GM12878 (cell line): ENCODE measurements at regions not wholly inside any gene's neighbourhood (a gene's known extent, or its start where the extent isn't known, plus 50 kb on each side); places are given as distances from the start of the nearest gene placed in this dataset.

Experiments used
- ATAC-seq: fragments of 200-7000 bp; cut with Tn5 transposase; 3 replicates; pipeline ENCODE4 v1.9.1; 2020; ENCODE audit warnings: mild to moderate bottlenecking, moderate library complexity
- BruUV-seq: library from RNA; stranded (reverse); fragments of 400-500 nt; replicated peaks from 2 replicates; lab custom pipeline; 2021; lab: Mats Ljungman, UMichigan
- CTCF ChIA-PET: fragments of 300-600 bp; sonication (Branson Sonifier 250); formaldehyde crosslinking; extraction: SDS; loops from one replicate; lab custom pipeline; 2021; ENCODE audit warnings: inconsistent platforms; lab: Yijun Ruan, JAX
- POLR2A ChIA-PET: fragments of 350-600 bp; formaldehyde crosslinking; extraction: SDS; loops from one replicate; lab custom pipeline; 2021; ENCODE audit warnings: inconsistent platforms; lab: Charles Lee
- RAD21 ChIA-PET: fragments of 300-600 bp; sonication (Branson Sonifier 250); formaldehyde crosslinking; loops from one replicate; lab custom pipeline; 2023; ENCODE audit warnings: antibody characterized with exemption; ENCODE audit not compliant: unreplicated experiment; lab: Charles Lee
- SMC1A ChIA-PET: fragments of 300-600 bp; sonication (Branson Sonifier 250); formaldehyde crosslinking; loops from one replicate; lab custom pipeline; 2023; ENCODE audit not compliant: unreplicated experiment, uncharacterized antibody; lab: Charles Lee
- DNase-seq: peaks from one replicate; pipeline ENCODE4 v3.0.0-alpha.2; 2011; ENCODE audit warnings: low read depth, low spot score
- FAIRE-seq: peaks from 3 replicates; lab custom pipeline; 2011; peaks lifted over from hg19 to GRCh38; lab: Jason Lieb, UNC
- H2AFZ ChIP-seq: 2 replicates; pipeline ENCODE4 v1.6.0; 2011; ENCODE audit warnings: low read depth, low read length, control low read depth; ENCODE audit not compliant: control insufficient read depth
- H3K27ac ChIP-seq: 2 replicates; pipeline ENCODE4 v1.5.1; 2011; ENCODE audit warnings: control low read depth; ENCODE audit not compliant: control insufficient read depth, insufficient read depth
- H3K27me3 ChIP-seq, 2 experiments: replicated peaks in 1 of 2; 2 replicates each; pipeline versions ENCODE4 v1.6.0 to v1.6.1; 2011; ENCODE audit warnings: low read length in 1 of 2; ENCODE audit not compliant: control insufficient read depth in 2 of 2, insufficient read depth in 2 of 2
- H3K36me3 ChIP-seq, 2 experiments: 2 replicates each; pipeline ENCODE4 v1.5.1; 2011; ENCODE audit warnings: low read length in 1 of 2; ENCODE audit not compliant: control insufficient read depth in 2 of 2, insufficient read depth in 2 of 2
- H3K4me1 ChIP-seq: 2 replicates; pipeline ENCODE4 v1.6.1; 2011; ENCODE audit warnings: mild to moderate bottlenecking, low read length, moderate library complexity, mixed read lengths; ENCODE audit not compliant: control insufficient read depth, insufficient read depth
- H3K4me2 ChIP-seq: 2 replicates; pipeline ENCODE4 v1.6.0; 2011; ENCODE audit warnings: control low read depth; ENCODE audit not compliant: control insufficient read depth, insufficient read depth
- H3K4me3 ChIP-seq: fragments of 200-600 bp; sonication (generic); 2 replicates; pipeline ENCODE4 v1.5.1; 2016
- H3K79me2 ChIP-seq: 2 replicates; pipeline ENCODE4 v1.6.0; 2011; ENCODE audit warnings: low read length; ENCODE audit not compliant: control insufficient read depth, insufficient read depth
- H3K9ac ChIP-seq: 2 replicates; pipeline ENCODE4 v1.8.0; 2011; ENCODE audit warnings: low read length, control low read depth, mixed read lengths; ENCODE audit not compliant: control insufficient read depth, insufficient read depth
- H3K9me3 ChIP-seq: replicated peaks from 3 replicates; pipeline ENCODE4 v1.5.1; 2011; ENCODE audit warnings: mild to moderate bottlenecking, low read length; ENCODE audit not compliant: control insufficient read depth, insufficient read depth
- H4K20me1 ChIP-seq: 2 replicates; pipeline ENCODE4 v1.6.0; 2011; ENCODE audit not compliant: control insufficient read depth, insufficient read depth
- ASH2L ChIP-seq: fragments of 300-600, 200-600 bp; sonication (generic); IDR thresholded peaks from 2 replicates; pipeline ENCODE4 v1.6.1; 2017; ENCODE audit warnings: low read depth, mild to moderate bottlenecking, borderline replicate concordance
- EED ChIP-seq: sonication (generic); IDR thresholded peaks from 2 replicates; pipeline ENCODE4 v1.6.1; 2016; ENCODE audit warnings: antibody characterized with exemption, low read depth
- ETV6 ChIP-seq, 2 experiments: fragments of 450-650 bp in 1 of 2; IDR thresholded peaks in 1 of 2; conservative IDR thresholded peaks in 1 of 2; 2 replicates each; pipeline ENCODE4 v1.6.1; 2014; ENCODE audit warnings: antibody characterized with exemption in 1 of 2, borderline replicate concordance in 1 of 2, low read depth in 1 of 2, mild to moderate bottlenecking in 1 of 2, moderate library complexity in 1 of 2
- IRF4 ChIP-seq: IDR thresholded peaks from 2 replicates; pipeline ENCODE4 v1.6.1; 2011; ENCODE audit warnings: low read depth, low read length
- MEF2B ChIP-seq: fragments of 450-650 bp; IDR thresholded peaks from 2 replicates; pipeline ENCODE4 v1.6.1; 2018; ENCODE audit warnings: mild to moderate bottlenecking, moderate library complexity; ENCODE audit not compliant: partially characterized antibody, poor library complexity, severe bottlenecking
- NR2C1 ChIP-seq: fragments of 450-650 bp; IDR thresholded peaks from 2 replicates; pipeline ENCODE4 v1.6.1; 2017; ENCODE audit warnings: antibody characterized with exemption, mild to moderate bottlenecking, moderate library complexity
- SKIL ChIP-seq: fragments of 450-650 bp; IDR thresholded peaks from 2 replicates; pipeline ENCODE4 v1.6.1; 2017; ENCODE audit warnings: mild to moderate bottlenecking, low read depth, inconsistent platforms; ENCODE audit not compliant: poor library complexity, severe bottlenecking
- SMARCA5 ChIP-seq: fragments of 450-650 bp; IDR thresholded peaks from 2 replicates; pipeline ENCODE4 v1.6.1; 2017; ENCODE audit warnings: mild to moderate bottlenecking
- ZBTB33 ChIP-seq: fragments of 450-650 bp; IDR thresholded peaks from 2 replicates; pipeline ENCODE4 v1.6.1; 2017; ENCODE audit warnings: mild to moderate bottlenecking
- ZNF622 ChIP-seq: fragments of 450-650 bp; IDR thresholded peaks from 2 replicates; pipeline ENCODE4 v1.6.1; 2017; ENCODE audit warnings: mild to moderate bottlenecking, inconsistent platforms
- WGBS: methylation state at CpG from one replicate; pipeline ENCODE4 v1.1.6; 2016; ENCODE audit warnings: low lambda C conversion rate; ENCODE audit not compliant: insufficient replicate concordance, insufficient coverage; ENCODE audit errors: missing lambda C conversion rate; 5-methylcytosine and 5-hydroxymethylcytosine counted together
- in situ Hi-C: fragments of 300-500 bp; cut with MboI; formaldehyde crosslinking; loops from 9 replicates; pipeline ENCODE4 v1.14.3; 2018; ENCODE audit warnings: mixed read lengths
- intact Hi-C: fragments of 100-400 bp; cut with micrococcal nuclease; formaldehyde crosslinking; loops from one replicate; pipeline ENCODE4 v1.14.2; 2022; ENCODE audit not compliant: unreplicated experiment

- no peak for TF ChIP-seq MEF2B
- TF ChIP-seq, all 136 proteins: peak for 0
- Histone ChIP-seq H3K9me3 (no peaks in the 10 kb centered on the region), H2AFZ (no peak overlapping the region), H3K4me3 (no peak overlapping the region), H3K36me3 (no peaks in the 10 kb centered on the region), H4K20me1 (no peaks in the 10 kb centered on the region), H3K27ac (no peak overlapping the region), H3K4me2 (no peak overlapping the region), H3K4me1 (peaks cover 6% of the 10 kb centered on the region), H3K27me3 (no peaks in the 10 kb centered on the region), H3K9ac (no peak overlapping the region), H3K79me2 (no peaks in the 10 kb centered on the region)
- FAIRE-seq (no peak), DNase-seq (no peak), ATAC-seq (no peak)
- RAD21 ChIA-PET, result no interaction called here
- in situ Hi-C loops (no loop called here), intact Hi-C loops (no loop called here)
- BruUV-seq, result no TSS peak
- 100% methylated on average over 2 of the region's 2 CpGs for WGBS
- CTCF ChIA-PET, result interaction anchor here (0.6 kb wide), 1 partner anchor 107 kb away, joined by 4 read pairs; no protein-coding TSS in a partner anchor
- SMC1A ChIA-PET, result no interaction called here
- POLR2A ChIA-PET, result interaction anchor here (0.6 to 1.0 kb wide), 2 partner anchors 9 to 927 kb away, joined by 3 read pairs; no protein-coding TSS in a partner anchor
Measured at GRCh38 chr6:87763276-87763675, 61.2 kb upstream of the AKIRIN2 start.

GRCh38 chr6:87762116-87762515 is 60.1 kb upstream of the AKIRIN2 start:
- FAIRE-seq (no peak), ATAC-seq (no peak), DNase-seq (no peak)
- Histone ChIP-seq H3K4me3 (no peak overlapping the region), H3K79me2 (no peaks in the 10 kb centered on the region), H2AFZ (no peak overlapping the region), H3K27ac (no peak overlapping the region), H3K9ac (no peak overlapping the region), H3K4me1 (peaks cover 13% of the 10 kb centered on the region), H3K36me3 (no peaks in the 10 kb centered on the region), H3K4me2 (no peak overlapping the region), H3K27me3 (no peaks in the 10 kb centered on the region), H3K9me3 (no peaks in the 10 kb centered on the region), H4K20me1 (no peaks in the 10 kb centered on the region)
- ChIA-PET RAD21 (no interaction called here), POLR2A (no interaction called here), CTCF (no interaction called here), SMC1A (no interaction called here)
- no TSS peak for BruUV-seq
- intact Hi-C loops (no loop called here), in situ Hi-C loops (no loop called here)
- 79% methylated on average over 3 of the region's 3 CpGs for whole genome bisulfite sequencing
- TF ChIP-seq NR2C1, result no peak
- no peak for TF ChIP-seq SMARCA5
- no peak for TF ChIP-seq ETV6 (conservative IDR thresholded peaks at IDR 0.05 in 1 of 2, IDR thresholded peaks at IDR 0.05 in 1 of 2; ENCODE audit: borderline replicate concordance in 1 of 2, low read depth in 1 of 2)
- TF ChIP-seq ZBTB33, result no peak
- no peak for TF ChIP-seq EED
- TF ChIP-seq SKIL, result no peak
- TF ChIP-seq ASH2L, result no peak
- TF ChIP-seq ZNF622, result no peak
- no peak for TF ChIP-seq IRF4
